ENCODE measurements at regions not wholly inside any gene's neighbourhood (a gene's known extent, or its start where the extent isn't known, plus 50 kb on each side); places are given as distances from the start of the nearest gene placed in this dataset.

- no peak for TF ChIP-seq POLR2A (IDR thresholded peaks at IDR 0.05)
- TF ChIP-seq CTCF (IDR thresholded peaks at IDR 0.05): no peak
These were observed 208.6 kb downstream of the CD47 start for GRCh38 chr3:107882261-107882660.
